ENCODE measurements at regions not wholly inside any gene's neighbourhood (a gene's known extent, or its start where the extent isn't known, plus 50 kb on each side); places are given as distances from the start of the nearest gene placed in this dataset.
"Not testable (repeated sequence)": the region's sequence is repeated elsewhere in the genome, so short reads cannot be mapped to it uniquely, and the experiment has no call there.

DNA sequence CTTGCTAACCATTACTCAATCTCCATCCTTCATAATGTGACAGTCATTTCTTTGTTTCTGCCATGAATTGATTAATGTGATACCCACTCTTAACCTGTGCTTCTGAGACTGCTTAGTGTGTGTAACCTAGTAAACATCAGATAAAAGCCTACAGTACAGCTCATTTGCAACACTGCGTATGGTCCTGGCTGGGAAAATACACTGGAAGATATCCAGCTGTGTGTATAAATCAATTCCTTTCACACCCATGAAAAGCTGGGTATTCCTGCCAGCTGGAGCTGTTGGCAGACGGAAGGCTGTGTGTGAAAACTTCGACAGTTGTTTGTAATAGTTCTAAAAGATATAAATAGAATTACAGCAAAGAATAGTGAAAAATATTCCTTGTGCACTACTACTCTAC is 509.2 kb downstream of the FRK start:
- H3K4me3 ChIP-seq (ENCODE audit: low read length) = no peak overlapping the region
- no peak for DNase-seq (ENCODE audit: low read depth)
- TF ChIP-seq, protein P1, sequence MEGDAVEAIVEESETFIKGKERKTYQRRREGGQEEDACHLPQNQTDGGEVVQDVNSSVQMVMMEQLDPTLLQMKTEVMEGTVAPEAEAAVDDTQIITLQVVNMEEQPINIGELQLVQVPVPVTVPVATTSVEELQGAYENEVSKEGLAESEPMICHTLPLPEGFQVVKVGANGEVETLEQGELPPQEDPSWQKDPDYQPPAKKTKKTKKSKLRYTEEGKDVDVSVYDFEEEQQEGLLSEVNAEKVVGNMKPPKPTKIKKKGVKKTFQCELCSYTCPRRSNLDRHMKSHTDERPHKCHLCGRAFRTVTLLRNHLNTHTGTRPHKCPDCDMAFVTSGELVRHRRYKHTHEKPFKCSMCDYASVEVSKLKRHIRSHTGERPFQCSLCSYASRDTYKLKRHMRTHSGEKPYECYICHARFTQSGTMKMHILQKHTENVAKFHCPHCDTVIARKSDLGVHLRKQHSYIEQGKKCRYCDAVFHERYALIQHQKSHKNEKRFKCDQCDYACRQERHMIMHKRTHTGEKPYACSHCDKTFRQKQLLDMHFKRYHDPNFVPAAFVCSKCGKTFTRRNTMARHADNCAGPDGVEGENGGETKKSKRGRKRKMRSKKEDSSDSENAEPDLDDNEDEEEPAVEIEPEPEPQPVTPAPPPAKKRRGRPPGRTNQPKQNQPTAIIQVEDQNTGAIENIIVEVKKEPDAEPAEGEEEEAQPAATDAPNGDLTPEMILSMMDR (IDR thresholded peaks at IDR 0.05; ENCODE audit: insufficient read depth, low read depth, low read length, missing control alignments) = no peak

DNA sequence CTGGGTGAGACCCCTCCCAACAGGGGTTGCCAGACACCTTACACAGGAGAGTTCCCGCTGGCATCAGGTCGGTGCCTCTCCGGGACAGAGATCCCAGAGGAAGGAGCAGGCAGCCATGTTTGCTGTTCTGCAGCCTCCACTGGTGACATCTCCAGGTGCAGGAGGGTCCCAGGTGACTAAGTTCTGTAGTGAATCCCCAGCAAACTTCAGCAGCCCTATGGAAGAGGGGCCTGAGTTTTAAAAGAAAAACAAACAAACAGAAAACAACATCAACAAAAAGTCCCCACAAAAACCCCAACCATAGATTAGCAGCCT is 515.1 kb downstream of the FRK start:
- TF ChIP-seq, protein P1 (IDR thresholded peaks at IDR 0.05; ENCODE audit: insufficient read depth, low read depth, low read length, missing control alignments) = no peak
- H3K4me3 ChIP-seq (ENCODE audit: low read length) = no peak overlapping the region
- DNase-seq (ENCODE audit: low read depth) = no peak

DNA sequence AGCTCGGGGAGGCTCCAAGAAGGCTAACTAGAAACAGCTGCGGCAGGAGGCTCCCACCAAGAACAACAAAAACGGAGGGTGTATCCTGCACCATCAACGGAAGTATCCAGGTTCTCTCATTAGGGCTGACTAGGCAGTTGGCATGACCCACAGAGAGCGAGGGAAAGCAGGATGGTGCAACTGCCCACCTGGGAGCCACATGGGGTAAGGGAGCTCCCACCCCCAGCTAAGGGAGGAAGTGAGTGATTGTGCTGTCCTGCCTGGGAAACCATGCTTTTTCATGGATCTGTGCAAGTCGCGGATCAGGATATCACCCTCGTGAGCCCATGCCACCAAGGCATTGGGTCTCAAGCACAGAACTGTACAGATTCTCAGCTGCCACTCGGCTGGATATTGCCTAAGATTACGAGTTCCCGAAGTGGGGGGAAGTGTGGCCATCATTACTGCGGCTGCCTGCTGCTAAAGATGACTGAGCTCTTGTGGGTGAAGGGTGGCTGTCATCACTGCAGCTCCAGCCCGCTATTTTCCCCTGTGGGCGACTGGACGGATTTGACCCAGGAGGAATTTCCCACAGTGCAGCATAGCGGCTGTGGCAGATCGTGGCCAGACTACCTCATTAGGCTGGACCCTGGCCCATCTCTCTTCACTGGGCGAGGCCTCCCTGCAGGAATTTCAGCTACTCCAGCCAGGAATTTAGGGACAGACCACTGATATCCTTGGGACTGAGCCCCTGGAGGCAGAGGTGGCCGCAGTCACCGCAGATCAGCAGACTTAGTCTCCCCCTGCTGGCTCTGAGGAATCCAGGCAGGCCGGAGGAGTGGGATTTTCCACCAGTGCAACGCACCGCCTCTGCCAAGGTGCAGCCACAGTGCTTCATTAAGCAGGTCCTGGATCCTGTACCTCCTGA is 515.7 kb downstream of the FRK start:
- DNase-seq (ENCODE audit: low read depth) = no peak
- TF ChIP-seq, protein P1 (IDR thresholded peaks at IDR 0.05; ENCODE audit: insufficient read depth, low read depth, low read length, missing control alignments) = no peak

DNA sequence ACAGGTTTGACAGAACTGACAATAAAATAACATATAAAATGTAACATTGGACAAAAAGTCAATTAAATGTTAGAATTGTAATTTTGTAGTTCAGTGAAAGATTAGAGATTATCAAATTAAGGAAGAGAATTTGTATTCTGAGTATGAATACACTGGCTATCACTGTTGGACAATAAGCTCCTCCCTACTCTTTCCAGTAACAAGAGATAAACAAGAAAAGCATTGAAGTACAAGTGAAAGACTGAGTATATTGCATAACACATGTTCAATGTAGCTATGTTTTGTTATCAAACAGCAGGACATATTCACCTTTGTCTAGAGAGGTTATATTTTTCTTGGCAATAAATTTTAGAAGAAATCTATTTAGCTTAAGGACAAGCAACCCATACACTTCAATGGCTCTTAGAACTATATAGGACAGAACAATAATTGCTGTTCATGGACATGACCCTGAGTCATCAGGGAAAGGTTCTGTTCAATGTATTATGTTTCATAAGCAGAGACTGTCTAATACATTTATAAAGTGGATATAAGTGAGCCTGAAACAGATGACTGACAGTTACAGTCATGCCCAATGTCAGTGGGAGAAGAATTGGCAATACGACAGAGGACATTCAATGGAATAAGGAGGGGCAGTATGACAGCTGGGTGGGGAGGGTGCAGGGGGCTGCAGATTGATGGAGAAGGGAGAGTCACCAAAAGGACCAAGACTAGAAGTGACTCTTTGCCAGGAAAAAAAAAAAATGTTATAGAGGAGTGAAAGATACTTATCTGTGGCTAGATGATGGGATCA is 520.4 kb downstream of the FRK start:
- no peak for DNase-seq (ENCODE audit: low read depth)
- TF ChIP-seq, protein P1 (IDR thresholded peaks at IDR 0.05; ENCODE audit: insufficient read depth, low read depth, low read length, missing control alignments) = no peak

More for the DNA sequence above, 515.7 kb downstream of the FRK start:
- no peak overlapping the region for H3K4me3 ChIP-seq (ENCODE audit: low read length)

DNA sequence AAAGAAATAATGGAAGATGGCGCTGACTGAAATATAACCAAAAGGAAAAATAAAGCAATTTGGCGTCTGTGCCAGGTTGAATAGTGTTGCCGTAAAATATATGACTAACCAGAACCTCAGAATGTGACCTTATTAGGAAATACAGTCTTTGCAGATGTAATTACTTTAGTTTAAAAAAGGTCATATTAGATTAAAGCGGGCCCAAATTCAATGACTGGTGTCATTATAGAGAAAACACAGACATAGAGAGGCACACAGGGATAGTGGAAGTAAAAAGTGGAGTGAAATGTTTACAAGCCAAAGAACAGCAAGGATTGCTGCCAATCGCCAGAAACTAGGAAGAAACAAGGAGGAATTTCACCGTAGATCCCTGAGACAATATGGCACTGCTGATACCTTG is 521.2 kb downstream of the FRK start:
- no peak overlapping the region for H3K4me3 ChIP-seq (ENCODE audit: low read length)
- no peak for DNase-seq (ENCODE audit: low read depth)
- TF ChIP-seq, protein P1 (IDR thresholded peaks at IDR 0.05; ENCODE audit: insufficient read depth, low read depth, low read length, missing control alignments) = no peak

More for the DNA sequence above, 520.4 kb downstream of the FRK start:
- no peak overlapping the region for H3K4me3 ChIP-seq (ENCODE audit: low read length)

DNA sequence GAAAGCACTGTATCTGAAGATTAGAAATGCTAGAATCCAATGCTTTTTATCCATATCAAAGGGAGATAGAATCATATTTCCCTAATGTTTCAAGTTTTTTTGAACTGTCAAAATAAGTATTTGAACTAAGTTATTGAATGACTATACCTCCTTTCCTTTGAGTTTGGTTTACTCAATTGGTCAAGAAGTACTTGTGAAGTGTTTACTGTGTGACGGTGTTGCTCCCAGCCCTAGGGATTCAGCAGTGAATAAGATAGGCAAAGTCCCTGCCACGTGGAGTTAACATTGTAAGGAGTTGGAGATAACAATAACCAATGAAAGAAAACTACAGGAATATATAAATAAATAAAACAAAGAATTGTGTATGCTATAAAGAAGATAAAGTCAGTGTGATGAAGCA is 535.9 kb downstream of the FRK start:
- no peak overlapping the region for H3K4me3 ChIP-seq (ENCODE audit: low read length)
- TF ChIP-seq, protein P1 (IDR thresholded peaks at IDR 0.05; ENCODE audit: insufficient read depth, low read depth, low read length, missing control alignments) = no peak

DNA sequence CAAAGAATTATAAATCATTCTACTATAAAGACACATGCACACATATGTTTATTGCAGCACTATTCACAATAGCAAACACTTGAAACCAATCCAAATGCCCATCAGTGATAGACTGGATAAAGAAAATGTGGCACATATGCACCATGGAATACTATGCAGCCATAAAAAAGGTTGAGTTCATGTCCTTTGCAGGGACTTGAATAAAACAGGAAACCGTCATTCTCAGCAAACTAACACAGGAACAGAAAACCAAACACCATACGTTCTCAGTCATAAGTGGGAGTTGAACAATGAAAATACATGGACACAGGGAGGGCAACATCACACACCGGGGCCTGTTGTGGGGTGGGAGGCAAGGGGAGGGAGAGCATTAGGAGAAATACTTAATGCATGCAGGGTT is 538.9 kb downstream of the FRK start:
- H3K4me3 ChIP-seq (ENCODE audit: low read length); DNase-seq (ENCODE audit: low read depth): not testable (repeated sequence)

More for the DNA sequence above, 535.9 kb downstream of the FRK start:
- DNase-seq (ENCODE audit: low read depth) = no peak
